Colonic mucosa (tissue), 4 donors: ENCODE measurements at regions not wholly inside any gene's neighbourhood (a gene's known extent, or its start where the extent isn't known, plus 50 kb on each side); places are given as distances from the start of the nearest gene placed in this dataset.
"Not testable (repeated sequence)": the region's sequence is repeated elsewhere in the genome, so short reads cannot be mapped to it uniquely, and the experiment has no call there.

ENCODE experiments used
- DNase-seq: peaks from one replicate; pipeline ENCODE4 v3.0.0-alpha.2; 2020
- H3K27ac ChIP-seq: fragments of 200-600 bp; one replicate; pipeline ENCODE4 v1.8.0; 2021
- H3K27me3 ChIP-seq: fragments of 200-600 bp; one replicate; pipeline ENCODE4 v1.8.0; 2021
- H3K36me3 ChIP-seq: fragments of 200-600 bp; one replicate; pipeline ENCODE4 v1.8.0; 2021
- H3K4me1 ChIP-seq: fragments of 200-600 bp; one replicate; pipeline ENCODE4 v1.8.0; 2021; ENCODE audit warnings: mild to moderate bottlenecking
- H3K4me3 ChIP-seq: fragments of 200-600 bp; one replicate; pipeline ENCODE4 v1.8.0; 2021
- H3K9ac ChIP-seq, 2 donors: one replicate each; pipeline ENCODE4 v1.7.0; 2013; ENCODE audit warnings: control low read depth in 2 of 2, low read depth in 2 of 2, low read length in 2 of 2
- H3K9me3 ChIP-seq: fragments of 200-600 bp; one replicate; pipeline ENCODE4 v1.8.0; 2021
- CTCF ChIP-seq: fragments of 200-600 bp; IDR thresholded peaks from one replicate; pipeline ENCODE4 v1.8.0; 2022; ENCODE audit warnings: antibody characterized with exemption, mild to moderate bottlenecking
- intact Hi-C: fragments of 100-400 bp; cut with DNase I; formaldehyde crosslinking; loops from one replicate; pipeline ENCODE4 v1.14.1; 2022
- donor health status: healthy.
- donor health status: DM: no; HTN: no; CAD: no.
- donor health status: DM: no; HTN: no; CAD: no.

- no peak overlapping the region for H3K4me3 ChIP-seq
- DNase-seq, result no peak
- H3K27ac ChIP-seq, result no peak overlapping the region
These were observed 93.9 kb upstream of the ZDHHC17 start for GRCh38 chr12:76669981-76670380.

GRCh38 chr12:76670776-76671175 is 93.1 kb upstream of the ZDHHC17 start:
- H3K27me3 ChIP-seq, result no peaks in the 10 kb centered on the region
- H3K4me3 ChIP-seq, result no peak overlapping the region
- no peaks in the 10 kb centered on the region for H3K9me3 ChIP-seq
- H3K36me3 ChIP-seq, result no peaks in the 10 kb centered on the region
- intact Hi-C loops, result no loop called here
- no peak overlapping the region for H3K27ac ChIP-seq
- no peaks in the 10 kb centered on the region for H3K4me1 ChIP-seq
- H3K9ac ChIP-seq, result no peak overlapping the region
- no peak for TF ChIP-seq CTCF
- DNase-seq, result no peak

More at GRCh38 chr12:76669981-76670380, 93.9 kb upstream of the ZDHHC17 start:
- no peaks in the 10 kb centered on the region for H3K4me1 ChIP-seq
- no peak overlapping the region for H3K9ac ChIP-seq
- no peaks in the 10 kb centered on the region for H3K27me3 ChIP-seq
- no peaks in the 10 kb centered on the region for H3K9me3 ChIP-seq
- intact Hi-C loops, result no loop called here
- TF ChIP-seq CTCF, result no peak
- H3K36me3 ChIP-seq, result no peaks in the 10 kb centered on the region

DNA sequence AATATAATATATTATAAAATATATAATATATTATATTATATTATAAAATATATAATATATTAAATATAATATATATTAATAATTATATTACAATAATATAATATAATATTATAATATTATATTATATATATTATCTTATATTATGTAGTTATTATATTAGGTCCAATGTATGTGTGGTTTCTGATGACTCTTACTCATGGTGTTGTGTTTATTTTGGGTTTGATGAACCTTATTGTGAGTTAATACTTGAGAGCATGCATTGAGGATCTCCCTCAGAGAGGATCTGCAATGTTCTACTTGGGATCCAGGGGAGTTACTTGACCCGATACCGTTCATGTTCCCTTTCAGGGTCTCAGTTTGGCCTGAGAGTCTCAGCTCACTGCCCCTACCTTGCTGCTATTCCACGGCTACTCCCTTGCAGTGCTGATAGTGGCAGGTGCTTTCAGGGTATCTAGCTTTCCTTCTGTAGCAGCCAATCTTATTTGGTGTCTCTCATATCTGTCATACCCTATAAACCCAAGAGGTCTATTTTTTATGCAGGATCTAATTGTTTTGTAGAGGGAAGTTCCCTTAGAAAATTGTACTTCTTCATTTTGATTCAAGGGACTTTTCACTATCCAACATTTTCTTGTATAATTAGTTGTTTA is 89.1 kb upstream of the ZDHHC17 start:
- H3K27ac ChIP-seq, result no peak overlapping the region
- no peak for TF ChIP-seq CTCF
- H3K36me3 ChIP-seq, result no peaks in the 10 kb centered on the region
- no peaks in the 10 kb centered on the region for H3K9me3 ChIP-seq
- H3K9ac ChIP-seq, result no peak overlapping the region
- intact Hi-C loops, result no loop called here
- no peak for DNase-seq
- H3K27me3 ChIP-seq, result no peaks in the 10 kb centered on the region
- H3K4me1 ChIP-seq, result no peaks in the 10 kb centered on the region
- H3K4me3 ChIP-seq, result no peak overlapping the region

GRCh38 chr12:76676261-76676660 is 87.7 kb upstream of the ZDHHC17 start:
- H3K4me1 ChIP-seq, DNase-seq, H3K36me3 ChIP-seq, H3K4me3 ChIP-seq, H3K27me3 ChIP-seq, H3K9ac ChIP-seq, intact Hi-C loops, H3K9me3 ChIP-seq, H3K27ac ChIP-seq: not testable (repeated sequence)

- H3K36me3 ChIP-seq, result no peaks in the 10 kb centered on the region
- H3K4me3 ChIP-seq, result no peak overlapping the region
- intact Hi-C loops, result no loop called here
- no peak for TF ChIP-seq CTCF
- H3K9me3 ChIP-seq, result no peaks in the 10 kb centered on the region
- no peaks in the 10 kb centered on the region for H3K4me1 ChIP-seq
- no peaks in the 10 kb centered on the region for H3K27me3 ChIP-seq
- no peak overlapping the region for H3K9ac ChIP-seq
- H3K27ac ChIP-seq, result no peak overlapping the region
- DNase-seq, result no peak
These were observed 84.9 kb upstream of the ZDHHC17 start for GRCh38 chr12:76678992-76679391.

GRCh38 chr12:76679778-76680177 is 84.1 kb upstream of the ZDHHC17 start:
- Histone ChIP-seq H3K4me3 (no peak overlapping the region), H3K36me3 (no peaks in the 10 kb centered on the region), H3K9me3 (no peaks in the 10 kb centered on the region), H3K27me3 (no peaks in the 10 kb centered on the region), H3K27ac (no peak overlapping the region), H3K4me1 (no peaks in the 10 kb centered on the region), H3K9ac (no peak overlapping the region)
- intact Hi-C loops, result no loop called here
- no peak for TF ChIP-seq CTCF
- no peak for DNase-seq
